ENCODE measurements at regions not wholly inside any gene's neighbourhood (a gene's known extent, or its start where the extent isn't known, plus 50 kb on each side); places are given as distances from the start of the nearest gene placed in this dataset.

GRCh38 chr22:48367731-48368130, 1459.9 kb downstream of the BRD1 start:
- no peak for DNase-seq

GRCh38 chr22:48366591-48366990, 1461.1 kb downstream of the BRD1 start:
- DNase-seq: no peak

- DNase-seq: no peak
Observed at GRCh38 chr22:48366056-48366455, 1461.6 kb downstream of the BRD1 start.

- DNase-seq: no peak
Observed at GRCh38 chr22:48365386-48365785, 1462.3 kb downstream of the BRD1 start.

- DNase-seq: no peak
Observed at GRCh38 chr22:48362721-48363404, 1464.8 kb downstream of the BRD1 start.

- no peak for DNase-seq
Observed at GRCh38 chr22:48361099-48361639, 1466.5 kb downstream of the BRD1 start.

GRCh38 chr22:48359613-48359965, 1468.1 kb downstream of the BRD1 start:
- DNase-seq: no peak

- DNase-seq: no peak
Observed at GRCh38 chr22:48358886-48359612, 1468.6 kb downstream of the BRD1 start.

- DNase-seq: no peak
Observed at GRCh38 chr22:48357961-48358360, 1469.7 kb downstream of the BRD1 start.

GRCh38 chr22:48357196-48357595, 1470.5 kb downstream of the BRD1 start:
- DNase-seq: no peak

- DNase-seq: no peak
Observed at GRCh38 chr22:48356731-48357130, 1470.9 kb downstream of the BRD1 start.

- no peak for DNase-seq
Observed at GRCh38 chr22:48354096-48354495, 1473.6 kb downstream of the BRD1 start.

GRCh38 chr22:48353116-48353947, 1474.3 kb downstream of the BRD1 start:
- no peak for DNase-seq

GRCh38 chr22:48352086-48352911, 1475.4 kb downstream of the BRD1 start:
- no peak for DNase-seq

- DNase-seq: no peak
Observed at GRCh38 chr22:48351376-48352085, 1476.1 kb downstream of the BRD1 start.

GRCh38 chr22:48350456-48350855, 1477.2 kb downstream of the BRD1 start:
- DNase-seq: no peak

- DNase-seq: no peak
Observed at GRCh38 chr22:48348855-48349254, 1478.8 kb downstream of the BRD1 start.

- no peak for DNase-seq
Observed at GRCh38 chr22:48347311-48347710, 1480.4 kb downstream of the BRD1 start.

GRCh38 chr22:48346911-48347310, 1480.8 kb downstream of the BRD1 start:
- no peak for DNase-seq

GRCh38 chr22:48346311-48346710, 1481.4 kb downstream of the BRD1 start:
- no peak for DNase-seq

GRCh38 chr22:48345631-48346030, 1482.0 kb downstream of the BRD1 start:
- DNase-seq: no peak

- no peak for DNase-seq
Observed at GRCh38 chr22:48343461-48343860, 1484.2 kb downstream of the BRD1 start.

Data from stimulated activated CD4-positive, alpha-beta T cell treated with anti-CD3 and anti-CD28 coated beads, Interleukin-4, amount 100 ng/mL, for 24 hours (primary cell).